HG03108 (cell line): ENCODE measurements at regions not wholly inside any gene's neighbourhood (a gene's known extent, or its start where the extent isn't known, plus 50 kb on each side); places are given as distances from the start of the nearest gene placed in this dataset.
"Not testable (repeated sequence)": the region's sequence is repeated elsewhere in the genome, so short reads cannot be mapped to it uniquely, and the experiment has no call there.

ENCODE experiments used
- ATAC-seq: cut with Tn5 transposase; IDR thresholded peaks from one replicate; pipeline ENCODE4 v1.9.1; 2021; ENCODE audit warnings: moderate library complexity; ENCODE audit not compliant: unreplicated experiment

GRCh38 chr5:38607396-38607795 lies 51.0 kb upstream of the LIFR start:
- no peak for ATAC-seq

DNA sequence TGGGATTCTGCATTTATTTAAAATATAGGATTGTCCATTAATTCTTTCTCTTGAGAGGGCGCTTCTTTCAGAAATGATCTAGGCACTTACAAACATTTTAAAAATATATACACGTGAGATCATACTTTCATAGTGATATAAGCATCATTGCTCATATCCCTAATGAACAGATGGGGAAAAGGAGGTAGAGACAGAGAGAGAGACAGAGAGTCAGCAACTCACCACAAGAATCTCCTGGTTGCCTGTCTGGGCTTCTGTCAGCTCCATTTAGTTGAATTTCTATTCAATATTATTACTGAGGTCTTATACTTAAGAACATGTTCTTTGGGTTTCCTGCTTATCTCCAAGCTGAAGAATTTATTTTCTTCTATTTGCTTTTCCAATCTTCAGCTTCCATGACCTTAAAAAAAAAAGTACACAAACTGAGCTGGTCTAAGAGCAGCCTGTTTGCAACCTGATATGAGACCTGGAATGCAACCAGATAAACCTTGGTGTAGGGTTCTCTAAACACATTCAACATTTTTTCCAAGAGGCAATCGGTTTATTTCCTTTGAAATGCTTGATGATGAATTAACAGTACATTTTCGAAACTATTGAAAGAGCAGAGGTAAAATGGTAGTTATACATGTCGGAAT lies 51.6 kb upstream of the LIFR start:
- no peak for ATAC-seq

DNA sequence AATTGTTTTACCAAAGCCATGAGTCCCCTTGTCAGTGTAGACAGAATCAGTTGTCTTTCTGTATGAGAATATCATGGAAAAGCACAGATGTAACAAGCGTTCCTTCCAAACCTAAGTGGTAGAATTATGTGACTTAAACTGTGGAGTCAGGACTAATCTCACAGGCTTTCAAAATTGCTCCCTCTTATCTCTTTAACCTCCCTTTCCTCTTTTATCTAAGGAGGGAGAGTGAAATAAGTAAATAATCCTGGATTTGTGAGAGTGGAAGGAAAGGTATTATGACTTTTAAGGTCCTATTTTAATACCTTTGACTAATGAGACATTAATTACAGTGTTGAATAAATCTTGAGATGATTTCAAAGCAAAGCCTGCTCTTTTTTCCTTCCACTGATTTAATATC lies 52.4 kb upstream of the LIFR start:
- ATAC-seq: no peak

DNA sequence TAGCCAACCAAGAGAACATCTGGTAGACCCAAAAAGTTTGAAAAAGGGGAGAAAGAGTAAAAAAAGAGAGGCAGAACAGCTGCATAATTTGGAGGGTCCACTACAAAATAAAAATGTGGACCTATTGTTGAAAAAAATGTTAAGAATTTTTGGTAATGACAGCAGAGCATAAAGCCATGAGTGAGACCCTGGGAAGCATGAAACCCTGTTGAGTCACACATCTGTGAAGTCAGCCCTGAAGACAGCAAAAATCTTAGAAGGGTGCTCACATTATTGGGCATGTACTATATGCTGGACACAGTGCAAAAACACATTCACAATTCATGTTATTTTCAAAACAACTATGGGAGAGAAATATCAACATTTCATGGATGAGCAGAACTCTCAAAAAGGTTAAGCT lies 56.4 kb upstream of the LIFR start:
- ATAC-seq: no peak

DNA sequence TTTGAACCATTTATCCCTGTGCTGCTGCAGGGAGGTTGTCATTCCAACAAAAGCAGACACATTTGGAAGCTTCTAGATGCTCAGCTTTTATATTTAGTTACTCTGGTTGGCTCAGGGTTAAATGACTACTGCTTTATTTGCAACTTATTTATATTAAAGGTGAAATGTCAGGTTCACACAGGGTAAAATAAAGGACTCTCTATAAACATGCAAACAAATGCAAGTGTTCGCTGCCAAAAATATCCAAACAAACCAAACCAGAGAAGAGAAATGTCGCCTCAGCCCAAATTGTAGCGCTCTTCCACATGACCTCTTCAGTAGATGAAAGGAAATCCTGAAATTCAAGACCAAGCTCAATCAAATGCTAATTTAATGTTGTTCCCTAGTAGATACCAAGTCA lies 57.0 kb upstream of the LIFR start:
- no peak for ATAC-seq

DNA sequence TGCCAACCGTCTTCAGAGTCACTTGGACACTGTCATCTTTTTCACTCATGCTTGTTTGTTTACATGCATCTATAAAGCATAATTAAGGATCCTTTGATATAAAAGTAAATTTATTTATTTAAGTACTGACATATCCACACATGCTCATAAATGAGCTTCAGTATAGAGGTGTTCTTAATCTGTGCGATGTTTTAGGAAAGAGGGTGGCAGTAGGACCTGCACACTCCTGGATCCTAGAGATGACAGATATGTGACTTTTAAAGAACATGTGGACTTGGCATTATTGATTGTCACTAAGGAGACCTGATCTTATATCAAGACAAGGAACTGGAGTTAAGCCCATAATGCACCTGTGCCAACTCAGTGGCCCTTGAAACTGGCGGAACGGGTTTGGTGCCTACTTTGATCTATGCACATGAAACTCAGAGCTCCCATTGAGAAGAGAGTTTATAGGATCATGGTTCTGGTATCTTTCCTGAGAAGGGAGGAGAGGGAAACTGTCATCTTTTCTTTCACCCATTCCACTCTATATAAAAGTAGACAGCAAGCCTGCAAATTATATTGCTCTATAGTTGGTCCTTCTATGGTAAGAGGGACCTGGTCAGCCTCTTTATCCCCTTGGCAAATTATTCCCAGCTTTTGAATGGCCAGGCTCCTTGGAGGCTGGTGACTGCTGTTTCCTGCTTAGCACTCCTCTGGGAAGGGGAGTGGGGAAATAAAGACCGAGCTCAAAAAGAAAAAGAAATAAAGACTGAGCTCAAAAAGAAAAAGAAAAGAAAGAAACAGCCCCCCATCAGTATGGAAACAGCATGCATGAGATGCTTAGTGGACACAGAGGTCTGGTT lies 57.8 kb upstream of the LIFR start:
- ATAC-seq: no peak

DNA sequence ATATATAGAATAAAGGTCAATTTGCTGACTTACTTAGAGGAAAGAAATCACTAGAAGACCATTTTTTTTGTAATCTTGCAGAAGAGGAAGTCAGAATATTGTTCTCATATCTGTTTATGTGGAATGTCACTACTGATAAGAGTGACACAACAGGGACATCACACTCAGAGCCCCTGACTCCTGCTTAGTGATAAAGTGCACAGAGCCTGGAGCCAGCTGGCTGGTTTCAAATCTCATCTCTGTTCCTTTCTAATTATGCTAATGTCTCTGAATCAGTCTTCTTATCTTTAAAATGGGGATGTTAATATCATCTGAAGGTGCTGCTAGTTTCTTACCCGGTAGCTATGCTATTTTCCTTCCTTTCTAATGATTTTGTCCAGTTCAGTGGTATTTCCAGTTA lies 58.6 kb upstream of the LIFR start:
- ATAC-seq: no peak

- no peak for ATAC-seq
Measured at GRCh38 chr5:38615981-38616451, 59.6 kb upstream of the LIFR start.

GRCh38 chr5:38618154-38618553 lies 61.7 kb upstream of the LIFR start:
- no peak for ATAC-seq

- ATAC-seq: no peak
Measured at GRCh38 chr5:38621331-38621730, 64.9 kb upstream of the LIFR start.

DNA sequence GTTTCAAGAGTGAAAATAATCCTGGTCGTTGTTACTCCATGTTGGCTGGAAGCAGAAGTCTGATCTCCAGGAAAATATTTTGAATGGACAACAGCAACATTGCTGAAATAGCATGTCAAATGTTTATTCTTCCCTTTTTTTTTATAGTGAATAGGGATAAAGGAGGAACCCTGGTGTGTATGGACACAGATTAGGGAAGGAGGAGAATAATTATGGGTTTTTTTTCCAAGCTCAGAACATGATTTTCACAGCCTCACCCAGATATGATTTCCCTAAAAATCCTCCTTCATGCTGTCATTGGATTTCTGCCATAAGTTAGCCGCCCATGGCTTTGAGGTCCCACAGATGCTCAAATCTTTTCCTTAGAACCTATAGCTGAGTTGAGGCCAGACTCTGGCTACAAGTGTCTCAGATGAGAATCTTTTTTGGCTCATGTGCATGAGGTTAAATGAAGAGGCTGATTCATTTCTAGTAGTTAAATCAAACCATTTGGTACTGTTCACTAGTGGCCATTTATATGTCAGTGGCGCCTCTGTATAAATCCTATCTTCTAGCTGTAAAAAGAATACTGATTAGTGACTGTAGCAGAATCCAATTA lies 65.5 kb upstream of the LIFR start:
- ATAC-seq: no peak

DNA sequence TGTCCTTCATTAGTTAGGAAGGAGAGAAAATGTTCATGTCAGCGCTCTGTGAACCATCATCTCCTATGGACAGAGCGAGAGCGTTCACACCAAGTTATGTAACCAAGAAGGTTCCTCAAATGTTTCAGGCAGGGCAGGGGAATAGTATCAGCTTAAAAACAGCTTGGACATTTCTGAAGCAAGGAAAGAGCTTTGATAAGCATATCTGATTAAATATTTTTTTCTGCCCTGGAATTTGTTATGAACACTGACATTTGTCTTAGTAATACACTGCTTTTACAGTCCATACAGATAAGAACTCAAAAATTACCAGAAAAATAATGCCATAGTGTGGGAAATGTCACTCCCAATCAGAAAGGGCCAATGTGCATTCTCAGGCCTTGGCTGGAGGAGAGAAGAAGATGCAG lies 66.3 kb upstream of the LIFR start:
- no peak for ATAC-seq

GRCh38 chr5:38624541-38624940 lies 68.1 kb upstream of the LIFR start:
- not testable (repeated sequence) for ATAC-seq

GRCh38 chr5:38631376-38631775 lies 74.9 kb upstream of the LIFR start:
- not testable (repeated sequence) for ATAC-seq

DNA sequence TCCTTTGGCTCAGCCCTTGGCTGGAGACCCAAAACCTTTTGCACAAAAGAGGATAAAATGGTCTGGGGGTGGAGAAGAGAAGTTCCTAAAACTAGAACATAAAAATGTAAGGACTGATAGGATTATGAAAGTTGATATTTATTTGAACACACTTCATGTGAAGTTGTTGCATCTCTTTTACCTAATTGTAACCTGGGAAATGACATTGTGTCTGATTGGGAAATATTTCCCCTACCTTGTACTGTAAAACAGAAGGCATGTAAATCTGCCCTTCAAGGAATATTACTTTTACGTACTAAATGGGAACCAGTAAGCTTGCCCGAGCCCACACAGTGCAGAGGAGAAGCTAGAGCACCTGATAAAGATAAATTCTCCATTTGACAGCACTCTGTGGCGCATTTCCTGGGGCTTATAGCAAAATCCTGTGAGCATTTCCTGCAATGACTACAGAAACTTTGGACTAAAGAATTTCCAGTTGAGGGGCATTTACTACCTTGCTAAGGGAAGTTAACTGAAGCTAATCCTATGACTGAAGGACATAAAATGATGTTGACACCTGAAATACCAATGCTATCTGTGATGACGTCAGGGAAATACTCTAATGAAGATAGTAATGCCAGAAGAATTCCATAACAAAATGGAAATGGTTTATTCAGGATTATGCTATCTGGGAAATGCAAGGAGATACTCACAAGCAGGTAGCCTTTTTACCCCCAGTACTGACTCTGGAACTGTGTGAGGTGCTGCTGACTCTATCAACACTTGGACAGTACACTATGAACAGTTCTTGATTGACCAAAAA lies 78.3 kb upstream of the LIFR start:
- ATAC-seq: no peak

DNA sequence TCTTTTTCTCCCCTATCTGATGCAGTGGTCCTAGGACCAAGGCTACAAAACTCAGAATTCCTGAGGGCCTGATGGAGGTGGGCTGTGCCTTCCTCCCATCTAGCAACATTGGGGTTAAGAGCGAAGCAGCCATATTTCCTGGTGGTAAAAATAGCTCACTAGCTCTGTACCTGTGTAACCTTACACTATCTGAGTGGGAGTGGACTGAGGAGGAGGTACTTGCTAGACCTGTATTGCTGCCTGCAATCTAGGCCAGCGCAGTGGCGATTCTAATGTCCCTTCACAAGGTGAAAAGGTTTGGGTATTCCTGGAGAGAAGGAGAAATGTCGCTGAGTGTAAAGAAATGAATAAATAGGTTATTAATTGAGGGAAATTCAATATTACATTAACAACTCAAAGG lies 80.2 kb upstream of the LIFR start:
- ATAC-seq: no peak

DNA sequence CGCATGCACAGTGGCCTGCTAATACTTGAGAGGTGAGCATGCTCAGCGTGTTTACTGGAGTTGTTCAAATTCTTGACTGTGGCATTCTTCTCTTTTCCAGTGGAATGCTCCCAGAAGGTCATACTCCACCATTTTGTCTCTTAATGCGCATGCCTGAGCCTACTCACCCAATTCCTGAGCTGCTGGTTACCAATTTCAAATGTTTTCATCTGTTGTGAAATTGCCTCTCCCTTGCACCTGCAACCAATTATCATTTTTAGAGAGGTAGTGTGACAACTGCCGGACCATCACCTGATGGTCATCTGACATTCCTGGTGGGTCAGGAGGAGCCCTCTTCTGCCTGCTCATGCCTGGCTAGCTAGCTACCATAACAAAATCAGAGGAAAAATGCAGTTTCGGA lies 82.2 kb upstream of the LIFR start:
- no peak for ATAC-seq

- no peak for ATAC-seq
Measured at GRCh38 chr5:38639377-38640358, 83.2 kb upstream of the LIFR start.

DNA sequence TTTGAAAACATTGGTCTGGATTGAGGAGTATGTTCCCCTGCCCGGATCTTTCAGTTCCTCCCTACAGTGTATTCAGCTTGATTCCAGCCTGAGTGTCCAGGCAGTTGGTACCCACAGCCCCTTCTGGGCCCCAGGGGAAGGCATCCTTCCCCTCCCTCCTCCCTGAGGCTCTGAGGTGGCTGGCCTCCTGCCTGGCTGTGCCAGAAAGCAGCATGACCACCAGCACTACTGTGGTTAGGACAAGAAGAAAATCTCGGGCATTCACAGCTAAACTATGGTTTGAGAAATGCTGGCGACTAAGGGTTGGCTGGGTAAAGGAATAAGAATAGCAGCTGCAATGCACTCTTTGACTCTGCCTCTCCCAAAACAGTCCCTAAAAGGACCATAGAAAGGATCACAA lies 84.6 kb upstream of the LIFR start:
- no peak for ATAC-seq
